ENCODE measurements at regions not wholly inside any gene's neighbourhood (a gene's known extent, or its start where the extent isn't known, plus 50 kb on each side); places are given as distances from the start of the nearest gene placed in this dataset.
"Not testable (repeated sequence)": the region's sequence is repeated elsewhere in the genome, so short reads cannot be mapped to it uniquely, and the experiment has no call there.

GRCh38 chr6:105726902-105727655 lies 324.2 kb upstream of the PREP start:
- no peak for DNase-seq (ENCODE audit: low spot score)

GRCh38 chr6:105714846-105715245 lies 312.0 kb upstream of the PREP start:
- no peak for DNase-seq (ENCODE audit: low spot score)

GRCh38 chr6:105713474-105714118 lies 310.7 kb upstream of the PREP start:
- DNase-seq (ENCODE audit: low spot score) = no peak

GRCh38 chr6:105711216-105711615 lies 308.3 kb upstream of the PREP start:
- no peak for DNase-seq (ENCODE audit: low spot score)

GRCh38 chr6:105705608-105706007 lies 302.7 kb upstream of the PREP start:
- DNase-seq (ENCODE audit: low spot score) = no peak

GRCh38 chr6:105695461-105695860 lies 292.6 kb upstream of the PREP start:
- no peak for DNase-seq (ENCODE audit: low spot score)

GRCh38 chr6:105692613-105693215 lies 289.8 kb upstream of the PREP start:
- no peak for DNase-seq (ENCODE audit: low spot score)

- no peak for DNase-seq (ENCODE audit: low spot score)
These were observed 289.1 kb upstream of the PREP start for GRCh38 chr6:105691971-105692370.

GRCh38 chr6:105691081-105691480 lies 288.2 kb upstream of the PREP start:
- DNase-seq (ENCODE audit: low spot score) = no peak

- no peak for DNase-seq (ENCODE audit: low spot score)
These were observed 285.7 kb upstream of the PREP start for GRCh38 chr6:105688573-105688972.

- not testable (repeated sequence) for DNase-seq (ENCODE audit: low spot score)
These were observed 283.9 kb upstream of the PREP start for GRCh38 chr6:105686793-105687192.

- DNase-seq (ENCODE audit: low spot score) = no peak
These were observed 278.2 kb upstream of the PREP start for GRCh38 chr6:105681061-105681460.

GRCh38 chr6:105680131-105680530 lies 277.2 kb upstream of the PREP start:
- no peak for DNase-seq (ENCODE audit: low spot score)

- DNase-seq (ENCODE audit: low spot score) = no peak
These were observed 275.6 kb upstream of the PREP start for GRCh38 chr6:105678516-105678915.

GRCh38 chr6:105677671-105678475 lies 275.0 kb upstream of the PREP start:
- DNase-seq (ENCODE audit: low spot score) = no peak

GRCh38 chr6:105676857-105677256 lies 274.0 kb upstream of the PREP start:
- DNase-seq (ENCODE audit: low spot score) = no peak

GRCh38 chr6:105675715-105676397 lies 273.0 kb upstream of the PREP start:
- DNase-seq (ENCODE audit: low spot score) = no peak

GRCh38 chr6:105672856-105673538 lies 270.1 kb upstream of the PREP start:
- DNase-seq (ENCODE audit: low spot score) = not testable (repeated sequence)

- DNase-seq (ENCODE audit: low spot score) = no peak
These were observed 266.4 kb upstream of the PREP start for GRCh38 chr6:105669232-105669631.

- DNase-seq (ENCODE audit: low spot score) = no peak
These were observed 264.2 kb upstream of the PREP start for GRCh38 chr6:105667056-105667455.

- no peak for DNase-seq (ENCODE audit: low spot score)
These were observed 262.0 kb upstream of the PREP start for GRCh38 chr6:105664931-105665330.
